K562 (cell line): ENCODE measurements at regions not wholly inside any gene's neighbourhood (a gene's known extent, or its start where the extent isn't known, plus 50 kb on each side); places are given as distances from the start of the nearest gene placed in this dataset.

Experiments used
- ATF2 ChIP-seq: sonication (generic); formaldehyde crosslinking; IDR thresholded peaks from 2 replicates; pipeline ENCODE4 v1.8.1; 2022; ENCODE audit warnings: missing genetic modification reagents
- BRD9 ChIP-seq: fragments of 450-650 bp; IDR thresholded peaks from 2 replicates; pipeline ENCODE4 v1.6.1; 2018; ENCODE audit warnings: low read depth; ENCODE audit not compliant: partially characterized antibody
- CBX8 ChIP-seq: fragments of 200-600 bp; sonication (generic); IDR thresholded peaks from 2 replicates; pipeline ENCODE4 v1.6.1; 2012; ENCODE audit warnings: borderline replicate concordance, mixed run types, low read depth, mild to moderate bottlenecking, moderate library complexity, mixed read lengths, low read length, control low read depth, inconsistent platforms; ENCODE audit not compliant: poor library complexity, severe bottlenecking; ENCODE audit errors: extremely low read depth
- E2F4 ChIP-seq: sonication (generic); formaldehyde crosslinking; IDR thresholded peaks from 2 replicates; pipeline ENCODE4 v1.8.0; 2022; ENCODE audit warnings: mild to moderate bottlenecking, low read depth, missing genetic modification reagents
- FOXJ2 ChIP-seq: fragments of 200-800 bp; sonication (Bioruptor generic); IDR thresholded peaks from 2 replicates; pipeline ENCODE4 v1.6.1; 2016; ENCODE audit warnings: missing genetic modification characterization, missing compliant biosample characterization
- KDM5B ChIP-seq: fragments of 200-600 bp; sonication (generic); IDR thresholded peaks from 2 replicates; pipeline ENCODE4 v1.6.1; 2012; ENCODE audit warnings: low read depth, mild to moderate bottlenecking, moderate library complexity, low read length, control low read depth, inconsistent platforms; ENCODE audit not compliant: insufficient replicate concordance
- KLF10 ChIP-seq: fragments of 250-450 bp; sonication (Bioruptor Pico); IDR thresholded peaks from 2 replicates; pipeline ENCODE4 v1.6.1; 2021; ENCODE audit warnings: matching md5 sums
- MAZ ChIP-seq, 2 experiments: fragments of 450-650 bp in 1 of 2; sonication (generic) in 1 of 2; formaldehyde crosslinking; IDR thresholded peaks in 1 of 2; conservative IDR thresholded peaks in 1 of 2; 2 replicates each; pipeline versions ENCODE4 v1.4.0 to v1.5.0; 2020; ENCODE audit warnings: mild to moderate bottlenecking in 1 of 2, missing genetic modification reagents in 1 of 2
- MIER1 ChIP-seq: fragments of 450-650 bp; IDR thresholded peaks from 2 replicates; pipeline ENCODE4 v1.6.1; 2016; ENCODE audit warnings: antibody characterized with exemption, mild to moderate bottlenecking, low read depth
- MTA2 ChIP-seq: fragments of 450-650 bp; IDR thresholded peaks from 2 replicates; pipeline ENCODE4 v1.6.1; 2016; ENCODE audit warnings: low read depth
- PATZ1 ChIP-seq: fragments of 250-450 bp; sonication (Bioruptor Pico); IDR thresholded peaks from 2 replicates; pipeline ENCODE4 v1.5.0; 2020; ENCODE audit warnings: mild to moderate bottlenecking, borderline replicate concordance
- RBM14 ChIP-seq: fragments of 200-400 bp; formaldehyde crosslinking; IDR thresholded peaks from 2 replicates; pipeline ENCODE4 v1.6.1; 2018; ENCODE audit warnings: low read depth, mild to moderate bottlenecking, low read length, moderate library complexity, borderline replicate concordance; ENCODE audit not compliant: insufficient read depth
- SMAD4 ChIP-seq: fragments of 250-450 bp; sonication (Bioruptor Pico); conservative IDR thresholded peaks from 2 replicates; pipeline ENCODE4 v1.8.0; 2021; ENCODE audit warnings: inconsistent platforms, mild to moderate bottlenecking, moderate library complexity
- SRSF3 ChIP-seq: fragments of 200-400 bp; formaldehyde crosslinking; IDR thresholded peaks from 2 replicates; pipeline ENCODE4 v1.6.1; 2016; ENCODE audit warnings: mild to moderate bottlenecking, low read length, moderate library complexity; ENCODE audit not compliant: insufficient read depth
- TBL1XR1 ChIP-seq, 2 experiments: IDR thresholded peaks; 2 replicates each; pipeline ENCODE4 v1.6.1; 2012; ENCODE audit warnings: improper control_type of control experiment in 2 of 2, low read length in 2 of 2, mild to moderate bottlenecking in 1 of 2
- ZNF766 ChIP-seq: fragments of 200-800 bp; sonication (Bioruptor generic); conservative IDR thresholded peaks from 2 replicates; pipeline ENCODE4 v1.6.1; 2016; ENCODE audit warnings: missing genetic modification characterization, missing compliant biosample characterization
- TF ChIP-seq, protein P1 (sequence below): fragments of 250-450 bp; sonication (Bioruptor Pico); IDR thresholded peaks from 2 replicates; pipeline ENCODE4 v1.5.0; 2021; ENCODE audit warnings: mild to moderate bottlenecking, borderline replicate concordance
- TF ChIP-seq, protein P2 (sequence below): fragments of 250-450 bp; sonication (Bioruptor Pico); IDR thresholded peaks from 2 replicates; pipeline ENCODE4 v1.5.0; 2021

DNA sequence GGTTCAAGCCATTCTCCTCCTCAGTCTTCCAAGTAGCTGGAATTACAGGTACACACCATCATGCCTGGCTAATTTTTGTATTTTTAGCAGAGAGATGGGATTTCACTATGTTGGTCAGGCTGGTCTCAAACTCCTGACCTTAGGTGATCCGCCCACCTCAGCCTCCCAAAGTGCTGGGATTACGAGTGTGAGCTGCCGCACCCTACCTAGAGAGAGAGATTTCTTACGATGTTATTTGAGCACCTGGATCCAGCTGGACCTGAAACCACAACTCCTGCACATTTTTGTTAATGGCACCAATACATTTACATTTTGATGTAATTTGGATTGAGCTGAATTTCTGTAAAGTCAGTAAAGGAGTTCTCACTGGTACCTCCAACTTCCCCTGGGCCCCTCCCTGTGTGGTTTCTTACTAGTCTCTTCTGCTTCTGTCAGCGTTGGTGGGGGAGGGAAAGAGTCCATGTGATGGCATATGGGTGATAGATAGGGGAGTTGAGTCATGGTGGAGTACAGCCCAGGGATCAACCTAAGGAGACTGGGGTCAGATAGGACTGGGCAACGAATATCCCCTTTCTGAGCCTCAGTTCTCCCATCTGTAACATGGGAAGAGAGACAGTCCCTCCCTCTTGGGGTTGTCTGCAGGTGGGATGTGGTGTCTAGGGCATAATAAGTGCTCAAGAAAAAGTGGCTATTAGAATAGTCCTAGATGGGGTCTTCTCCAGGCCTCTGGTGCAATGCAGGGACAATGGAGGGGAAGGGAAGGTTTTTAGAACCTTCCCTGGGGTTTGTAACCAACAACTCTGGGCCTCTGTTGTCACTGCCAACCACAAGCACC, 83.3 kb upstream of the MED13L start (continued):
- TF ChIP-seq, protein P1, sequence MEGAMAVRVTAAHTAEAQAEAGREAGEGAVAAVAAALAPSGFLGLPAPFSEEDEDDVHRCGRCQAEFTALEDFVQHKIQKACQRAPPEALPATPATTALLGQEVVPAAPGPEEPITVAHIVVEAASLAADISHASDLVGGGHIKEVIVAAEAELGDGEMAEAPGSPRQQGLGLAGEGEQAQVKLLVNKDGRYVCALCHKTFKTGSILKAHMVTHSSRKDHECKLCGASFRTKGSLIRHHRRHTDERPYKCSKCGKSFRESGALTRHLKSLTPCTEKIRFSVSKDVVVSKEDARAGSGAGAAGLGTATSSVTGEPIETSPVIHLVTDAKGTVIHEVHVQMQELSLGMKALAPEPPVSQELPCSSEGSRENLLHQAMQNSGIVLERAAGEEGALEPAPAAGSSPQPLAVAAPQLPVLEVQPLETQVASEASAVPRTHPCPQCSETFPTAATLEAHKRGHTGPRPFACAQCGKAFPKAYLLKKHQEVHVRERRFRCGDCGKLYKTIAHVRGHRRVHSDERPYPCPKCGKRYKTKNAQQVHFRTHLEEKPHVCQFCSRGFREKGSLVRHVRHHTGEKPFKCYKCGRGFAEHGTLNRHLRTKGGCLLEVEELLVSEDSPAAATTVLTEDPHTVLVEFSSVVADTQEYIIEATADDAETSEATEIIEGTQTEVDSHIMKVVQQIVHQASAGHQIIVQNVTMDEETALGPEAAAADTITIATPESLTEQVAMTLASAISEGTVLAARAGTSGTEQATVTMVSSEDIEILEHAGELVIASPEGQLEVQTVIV, result no peak
- no peak for TF ChIP-seq E2F4 (CRISPR knock-in tag)
- peak; percentile 61; the same call in 1 of the 2 replicates for TF ChIP-seq MTA2
- TF ChIP-seq KLF10 (CRISPR knock-in tag), result no peak
- TF ChIP-seq ZNF766, result peak; percentile 97
- TF ChIP-seq ATF2 (CRISPR knock-in tag), result no peak
- TF ChIP-seq, protein P2, sequence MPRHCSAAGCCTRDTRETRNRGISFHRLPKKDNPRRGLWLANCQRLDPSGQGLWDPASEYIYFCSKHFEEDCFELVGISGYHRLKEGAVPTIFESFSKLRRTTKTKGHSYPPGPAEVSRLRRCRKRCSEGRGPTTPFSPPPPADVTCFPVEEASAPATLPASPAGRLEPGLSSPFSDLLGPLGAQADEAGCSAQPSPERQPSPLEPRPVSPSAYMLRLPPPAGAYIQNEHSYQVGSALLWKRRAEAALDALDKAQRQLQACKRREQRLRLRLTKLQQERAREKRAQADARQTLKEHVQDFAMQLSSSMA (CRISPR knock-in tag), result no peak
- TF ChIP-seq CBX8, result no peak
- TF ChIP-seq RBM14, result no peak
- TF ChIP-seq KDM5B, result no peak
- peak; percentile 62; the same call in 1 of the 2 replicates for TF ChIP-seq SMAD4
- 0 out of 2 replicates have a peak, but pooled peaks have one; percentile 26 for TF ChIP-seq MIER1
- TF ChIP-seq MAZ (CRISPR knock-in tag; conservative IDR thresholded peaks at IDR 0.05 in 1 of 2, IDR thresholded peaks at IDR 0.05 in 1 of 2), result peak; percentile 49 to 87; a peak in 2 of 4 replicates
- TF ChIP-seq FOXJ2, result no peak
- TF ChIP-seq SRSF3, result no peak
- peak; percentile 84 for TF ChIP-seq BRD9
- peak in 1 of 2 experiments; percentile 73; a peak in 2 of 4 replicates for TF ChIP-seq TBL1XR1 (IDR thresholded peaks at IDR 0.05; ENCODE audit: low read length in 2 of 2)
- no peak for TF ChIP-seq PATZ1 (CRISPR knock-in tag)
